ENCODE measurements at regions not wholly inside any gene's neighbourhood (a gene's known extent, or its start where the extent isn't known, plus 50 kb on each side); places are given as distances from the start of the nearest gene placed in this dataset.

DNA sequence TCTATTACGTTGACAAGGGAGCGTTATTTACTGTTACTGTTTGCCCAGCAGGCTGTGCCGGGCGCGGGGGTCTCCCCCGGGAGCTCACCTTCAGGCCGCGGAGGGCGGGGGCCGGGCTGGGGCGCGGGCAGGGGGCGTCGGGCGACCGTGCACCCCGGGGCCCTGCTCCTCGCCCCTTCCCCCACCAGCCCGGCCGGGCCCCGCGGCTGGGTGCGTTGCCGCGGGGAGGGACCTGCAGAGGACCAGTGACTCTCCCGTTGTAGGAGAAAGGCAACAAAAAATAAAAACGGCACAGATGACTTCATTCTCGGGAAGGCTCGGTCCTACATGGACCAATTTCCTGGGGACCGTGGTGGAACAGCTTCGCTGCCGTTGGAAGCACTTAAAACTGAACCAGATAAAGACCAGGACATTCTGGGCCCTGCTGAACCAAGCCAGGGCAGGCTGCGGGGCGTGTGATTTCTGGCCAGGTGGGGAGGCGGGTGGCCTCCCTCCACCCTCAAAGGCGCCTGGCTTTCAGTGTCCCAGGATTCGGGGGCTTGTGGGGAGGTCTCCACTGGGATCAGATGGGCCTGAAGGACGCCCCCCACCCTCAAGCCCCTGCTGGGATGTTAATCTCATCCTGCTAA is 57.4 kb downstream of the IGLL1 start:
- DNase-seq: no peak

DNA sequence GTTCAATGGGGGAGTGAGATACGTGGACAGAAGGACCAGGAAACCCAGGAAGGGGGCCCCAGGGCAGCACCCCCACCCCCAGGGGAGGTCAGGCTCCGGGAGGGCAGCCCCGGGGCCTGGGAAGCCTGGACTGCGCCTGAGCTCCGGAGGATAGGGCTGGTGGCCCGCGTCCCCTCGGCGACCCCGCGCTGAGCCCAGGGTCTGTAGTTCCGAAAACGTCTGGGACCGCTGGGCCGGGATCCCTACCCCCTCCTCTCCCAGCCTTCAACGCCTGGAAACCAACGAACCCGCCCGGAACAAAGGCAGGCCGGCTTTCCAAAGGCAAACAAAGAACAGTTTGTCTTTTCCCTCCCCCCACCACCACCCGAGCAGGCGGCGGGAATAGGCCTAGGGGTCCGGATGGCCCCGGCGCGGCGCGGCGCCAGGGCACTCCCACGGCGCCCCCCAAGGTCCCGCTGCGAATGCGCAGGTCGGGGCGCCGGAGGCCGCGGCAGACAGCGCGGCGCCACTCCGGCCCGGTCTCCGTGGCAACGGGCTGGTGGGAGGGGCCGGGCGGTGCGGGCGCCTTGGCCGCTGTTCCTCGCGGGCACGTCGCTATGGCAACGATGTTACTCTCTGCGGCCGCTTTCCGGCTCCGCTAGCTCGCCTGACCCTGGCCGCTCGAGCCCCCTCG is 58.5 kb downstream of the IGLL1 start:
- peak; percentile 95 for DNase-seq

DNA sequence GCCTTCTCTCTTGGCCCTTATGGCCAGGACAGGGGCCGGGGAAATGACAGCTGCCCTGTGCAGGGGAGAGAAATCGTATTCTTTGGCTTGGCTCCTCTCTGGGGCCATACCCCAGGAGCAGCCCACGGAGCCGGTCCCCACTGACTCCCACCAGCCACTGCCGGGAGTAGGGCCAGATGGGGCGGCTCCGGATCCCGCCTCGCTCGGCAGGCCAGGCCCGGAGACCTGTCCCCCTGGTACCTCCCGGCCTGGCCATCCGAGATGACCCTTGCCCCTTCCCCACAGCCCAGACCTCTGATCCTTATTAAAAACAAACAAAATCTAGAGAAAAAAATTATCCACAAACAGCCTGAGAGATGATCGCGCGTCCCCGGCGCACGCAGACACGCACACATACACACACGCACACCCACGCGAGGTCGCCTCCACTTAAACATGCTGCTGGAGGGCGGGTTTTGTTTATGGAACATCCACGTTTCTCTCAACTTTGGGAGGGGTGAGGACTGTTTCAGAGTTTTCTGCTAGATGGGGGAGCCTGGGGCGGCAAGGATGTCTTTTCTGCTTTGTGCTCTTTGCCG is 59.1 kb downstream of the IGLL1 start:
- no peak for DNase-seq

DNA sequence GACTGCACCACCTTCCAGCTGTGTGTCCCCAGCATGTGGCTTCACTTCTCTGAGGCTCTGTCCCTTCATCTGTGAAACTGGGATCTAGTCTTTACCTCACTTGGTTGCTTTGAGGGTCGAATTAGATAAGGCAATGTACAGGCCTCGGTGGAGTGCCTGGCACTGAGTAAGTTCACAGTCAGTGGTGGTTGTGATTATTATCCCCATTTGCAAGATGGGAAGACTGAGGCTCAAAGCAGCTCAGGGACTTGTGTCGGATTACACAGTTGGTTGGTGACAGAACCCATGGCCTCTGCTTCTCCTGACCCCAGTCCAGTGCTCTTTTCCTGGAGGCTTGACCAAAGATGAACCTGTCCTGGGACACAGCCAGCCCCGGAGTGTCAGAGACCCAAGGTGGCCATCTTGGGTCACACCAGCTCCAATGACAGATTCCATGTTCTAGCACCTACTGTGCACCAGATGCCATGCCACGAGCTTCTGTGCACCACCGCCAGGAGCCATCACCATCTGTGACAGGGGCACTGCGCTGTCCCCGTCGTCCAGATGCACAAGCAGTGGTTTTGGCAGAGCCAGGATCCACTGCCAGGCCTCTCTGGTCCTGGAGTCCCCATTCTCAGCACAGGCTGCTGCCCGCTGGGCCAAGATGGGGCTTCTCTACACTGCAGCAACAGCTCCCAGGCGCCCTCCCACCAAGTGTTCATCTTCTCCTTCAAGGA is 60.5 kb downstream of the IGLL1 start:
- DNase-seq: no peak

DNA sequence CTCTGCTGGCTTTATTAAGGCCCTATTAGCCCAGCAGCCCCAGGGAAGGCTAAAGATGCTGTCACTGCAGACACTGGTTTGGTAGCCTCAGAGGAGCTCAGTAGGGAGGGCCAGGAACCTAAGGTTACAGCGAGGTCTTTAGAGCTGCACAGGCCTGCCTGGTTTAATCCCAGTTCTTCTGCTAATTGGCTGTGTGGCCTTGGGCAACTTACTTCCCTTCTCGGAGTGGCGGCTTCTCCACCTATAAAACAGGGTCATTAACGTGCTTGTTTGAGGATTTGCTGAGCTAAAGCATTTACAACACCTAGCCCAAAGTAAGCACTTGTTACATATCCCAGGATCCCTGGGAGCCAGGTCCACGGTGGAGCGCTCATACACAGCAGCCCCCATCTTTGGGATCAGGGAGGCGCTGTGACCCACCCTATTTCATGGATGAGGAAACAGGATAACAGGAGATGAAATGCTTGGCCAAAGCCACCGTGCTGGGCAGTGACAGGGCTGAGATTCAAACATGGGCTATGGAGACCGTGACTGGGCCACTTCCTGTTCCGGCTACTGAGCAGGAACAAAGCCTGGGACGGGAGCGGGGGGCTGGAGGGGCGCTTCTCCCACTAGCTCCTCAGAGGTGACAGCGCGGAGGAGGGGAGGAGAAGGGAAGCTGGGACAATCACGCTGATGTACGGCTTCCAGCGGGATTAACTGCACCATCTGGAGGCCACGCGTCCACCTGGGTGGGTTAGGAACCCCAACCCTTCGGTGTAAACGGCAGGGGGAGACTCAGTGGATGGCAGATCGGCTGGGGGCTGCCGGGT is 61.5 kb downstream of the IGLL1 start:
- DNase-seq: no peak

DNA sequence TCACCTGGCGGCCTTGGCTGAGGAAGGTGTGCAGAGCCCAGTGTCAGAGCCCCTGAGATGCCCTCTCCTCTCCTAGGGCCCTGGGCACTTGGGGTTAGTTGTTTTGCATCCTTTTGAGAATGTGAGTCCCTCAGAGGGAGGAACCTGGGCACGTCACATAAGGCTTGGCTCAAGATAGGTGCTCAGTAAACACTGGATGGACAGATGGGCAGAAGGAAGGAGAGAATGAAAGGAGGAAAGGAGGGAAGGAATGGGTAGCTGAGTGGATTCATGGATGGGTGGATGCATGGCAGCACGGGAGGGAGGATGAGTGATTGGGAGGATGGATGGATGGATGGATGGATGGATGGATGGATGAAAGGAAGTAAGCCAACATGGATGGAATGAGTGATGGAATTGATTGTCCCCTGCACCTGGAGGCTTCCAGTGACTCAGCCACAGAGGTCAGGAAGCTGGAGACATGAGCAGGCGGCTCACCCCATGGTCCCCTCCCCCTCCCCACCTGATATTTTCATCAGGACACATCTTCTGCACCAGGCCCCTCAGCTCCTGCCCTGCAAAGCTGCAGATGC is 62.2 kb downstream of the IGLL1 start:
- DNase-seq: no peak

DNA sequence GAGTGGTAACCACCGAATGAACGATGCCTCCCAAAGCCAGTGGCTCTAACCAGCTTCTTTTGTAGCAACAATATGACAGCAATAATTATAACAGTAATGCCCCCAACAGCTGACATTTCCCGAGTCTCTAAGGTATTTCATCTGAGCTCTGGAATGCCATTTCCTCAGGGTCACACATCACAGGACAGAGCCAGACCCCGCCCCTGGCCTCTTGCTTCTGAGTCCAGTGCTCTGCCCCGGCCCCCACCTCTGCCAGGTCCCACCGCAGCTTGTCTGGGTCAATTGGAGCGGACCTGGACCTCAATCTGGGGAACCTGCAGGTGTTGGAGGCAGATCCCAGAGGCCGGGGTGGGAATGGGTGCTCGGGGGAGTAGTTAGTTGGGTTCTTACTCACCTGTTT is 63.8 kb downstream of the IGLL1 start:
- no peak for DNase-seq

DNA sequence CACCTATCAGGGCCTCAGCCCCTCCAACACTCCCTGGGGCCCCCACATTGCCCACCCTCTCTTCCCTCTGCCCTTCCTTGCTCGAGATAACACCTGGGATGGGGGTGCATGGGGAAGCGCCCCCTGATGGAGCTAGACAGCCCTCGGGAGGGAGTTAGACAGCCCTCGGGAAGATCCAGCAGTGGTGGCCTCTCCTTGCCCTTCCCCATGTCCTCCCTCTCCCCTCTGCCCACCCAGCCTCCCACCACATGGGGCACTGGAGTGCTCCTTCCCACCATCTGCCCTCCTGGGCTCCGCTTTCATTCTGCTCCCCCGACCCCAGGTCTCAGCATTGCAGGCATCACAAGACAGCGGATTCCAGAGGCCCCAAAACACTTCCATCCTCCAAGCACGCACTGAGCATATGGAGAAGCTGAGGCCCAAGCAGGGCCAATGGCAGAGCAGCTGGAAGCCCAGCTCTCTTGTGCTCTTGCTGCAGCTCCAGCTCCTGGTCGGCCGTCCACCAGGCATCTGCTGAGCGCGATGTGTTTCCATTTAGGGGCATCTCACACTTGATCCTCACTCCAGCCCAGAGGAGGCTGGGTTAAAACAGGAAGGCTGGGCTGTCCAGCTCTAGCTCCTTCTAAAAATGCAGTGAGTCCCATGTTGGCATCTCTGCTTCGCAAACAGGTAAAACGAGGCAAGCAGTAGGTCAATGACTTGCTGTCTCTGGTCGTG is 65.6 kb downstream of the IGLL1 start:
- no peak for DNase-seq

DNA sequence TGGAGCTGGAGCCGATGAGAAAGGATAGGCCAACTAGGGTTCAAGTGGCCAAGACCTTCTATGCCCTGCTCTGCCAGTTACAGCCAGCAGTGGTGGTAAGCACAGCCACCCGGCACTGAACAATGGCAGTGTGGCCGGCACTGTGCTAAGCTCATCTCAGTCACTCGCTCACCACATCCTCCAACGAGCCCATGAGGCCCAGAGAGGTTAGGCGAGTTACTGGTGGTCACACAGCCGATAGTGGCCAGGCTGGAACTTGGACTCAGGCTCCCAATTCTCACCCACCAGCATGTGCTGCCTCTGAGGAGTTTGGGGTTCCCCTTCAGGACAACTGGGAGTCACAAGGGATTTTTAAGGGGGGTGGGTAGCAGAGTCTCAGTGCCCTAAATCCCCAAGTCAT is 66.4 kb downstream of the IGLL1 start:
- DNase-seq: no peak

DNA sequence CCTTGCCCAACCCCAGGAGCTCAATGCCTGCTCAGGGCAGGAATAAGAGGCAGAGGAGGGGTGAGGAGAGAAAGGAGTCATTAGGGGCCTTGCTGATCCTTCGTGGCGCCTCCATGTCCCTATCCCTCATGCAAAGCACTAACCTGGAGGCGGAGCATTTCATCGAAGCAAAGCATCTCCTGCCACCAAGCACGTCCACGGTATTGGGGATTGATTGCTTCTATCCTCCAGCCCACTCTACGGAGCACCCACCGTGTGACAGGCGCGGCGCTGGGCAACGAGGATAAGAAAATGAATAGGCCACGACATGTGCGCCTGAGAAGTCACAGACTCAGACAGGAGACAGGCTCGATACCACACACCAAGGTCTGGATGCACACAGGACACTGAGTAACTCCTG is 67.0 kb downstream of the IGLL1 start:
- DNase-seq: no peak

DNA sequence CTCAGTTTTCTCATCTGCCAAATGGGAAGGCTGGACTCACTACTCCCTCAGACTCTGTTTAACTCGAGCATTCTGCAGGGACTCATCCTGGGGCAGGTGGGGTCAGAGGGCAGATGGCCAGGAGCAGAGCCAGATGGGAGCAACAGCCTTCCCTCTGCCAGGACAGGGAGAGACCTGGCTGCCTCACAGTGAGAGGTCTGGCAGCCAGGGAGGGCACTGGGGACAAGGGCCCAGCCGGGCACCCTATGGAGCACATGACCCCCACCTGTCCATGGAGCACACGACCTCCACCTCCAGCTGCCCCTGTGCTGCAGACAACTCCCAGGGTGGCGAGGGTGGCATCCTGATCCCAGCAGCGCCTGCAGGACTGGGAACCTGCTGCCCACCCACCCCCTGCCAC is 67.4 kb downstream of the IGLL1 start:
- DNase-seq: no peak

DNA sequence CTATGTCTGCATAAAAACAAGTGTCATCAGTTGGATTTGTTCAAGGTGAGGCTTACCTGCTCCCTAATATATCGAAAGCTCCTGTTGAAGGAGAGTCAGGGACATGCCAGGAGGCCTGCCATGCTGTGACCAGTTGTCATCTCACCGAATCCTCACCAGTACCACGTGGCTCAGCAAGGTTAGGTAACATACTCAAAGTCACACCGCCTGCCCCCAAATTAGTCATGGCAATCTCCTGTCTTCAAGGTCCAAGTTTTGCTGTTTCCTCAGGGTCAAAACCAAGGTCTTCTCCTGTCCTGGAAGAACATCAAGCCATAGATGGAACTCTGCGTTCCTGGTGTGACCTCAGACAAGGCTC is 67.8 kb downstream of the IGLL1 start:
- DNase-seq: no peak

DNA sequence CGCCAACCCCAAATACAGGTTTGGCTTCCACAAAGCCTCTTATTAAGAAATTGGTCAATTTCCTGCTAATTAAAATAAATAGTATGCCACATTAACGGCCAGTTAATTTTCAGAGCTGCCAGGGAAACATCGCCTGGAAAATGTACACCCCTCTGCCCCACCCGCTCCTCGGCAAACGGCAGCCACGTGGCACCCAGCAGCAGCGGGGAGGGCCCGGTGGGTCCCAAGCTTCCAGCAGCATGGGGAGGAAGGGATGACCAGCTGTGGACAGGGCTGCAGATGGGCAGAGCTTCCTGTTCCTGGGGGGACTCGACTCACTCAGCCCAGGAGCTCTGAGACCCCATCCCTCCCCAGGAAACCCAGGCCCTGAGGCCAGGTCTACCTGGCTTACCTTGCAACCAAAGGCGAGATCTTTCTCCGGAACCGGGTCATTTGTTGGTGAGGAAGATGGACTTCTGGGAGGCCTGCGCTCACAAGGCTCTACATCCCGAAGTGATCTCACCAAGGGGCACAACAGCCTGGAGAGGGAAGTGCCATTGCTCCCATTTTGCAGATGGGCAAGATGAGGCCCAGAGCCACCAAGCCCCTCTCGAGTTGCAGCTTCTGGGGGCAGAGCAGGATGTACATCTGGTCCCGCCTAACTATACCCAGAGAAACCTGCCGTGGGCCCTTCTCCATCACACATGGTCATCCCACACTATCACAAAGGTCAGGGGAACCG is 68.3 kb downstream of the IGLL1 start:
- no peak for DNase-seq

DNA sequence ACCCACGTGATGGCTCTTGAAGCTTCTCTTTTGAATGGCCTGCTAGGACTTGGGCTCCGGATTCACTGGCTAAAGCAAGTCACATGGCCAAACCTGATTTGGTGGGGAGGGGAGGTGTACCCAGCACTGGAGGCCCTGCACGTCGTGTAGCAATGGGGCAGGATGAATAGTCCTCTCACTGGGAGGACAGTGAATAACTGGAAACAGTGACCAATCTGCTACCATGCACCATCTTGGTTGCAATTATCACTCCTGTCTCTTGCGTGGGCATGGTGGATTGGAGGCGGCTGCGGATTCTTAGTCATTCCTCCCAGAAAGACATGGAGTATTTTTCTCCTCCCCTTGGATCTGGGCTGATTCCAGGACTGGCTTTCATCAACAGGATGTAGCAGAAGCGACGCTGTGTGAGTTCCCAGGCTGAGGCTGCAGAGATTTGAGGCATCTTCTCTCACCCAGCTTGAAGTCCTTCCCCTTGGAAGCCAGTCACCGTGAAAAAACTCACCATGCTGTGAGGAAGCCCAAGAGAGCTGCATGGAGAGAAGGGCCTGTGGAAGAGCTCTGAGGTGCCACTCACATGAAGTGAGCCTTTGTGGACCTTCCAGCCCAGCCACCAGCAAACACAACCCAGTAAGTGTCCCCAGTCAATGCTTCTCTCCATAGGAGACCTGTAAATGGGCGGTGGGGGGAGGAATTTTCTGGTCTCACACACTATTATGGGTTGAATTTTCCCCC is 70.4 kb downstream of the IGLL1 start:
- no peak for DNase-seq

DNA sequence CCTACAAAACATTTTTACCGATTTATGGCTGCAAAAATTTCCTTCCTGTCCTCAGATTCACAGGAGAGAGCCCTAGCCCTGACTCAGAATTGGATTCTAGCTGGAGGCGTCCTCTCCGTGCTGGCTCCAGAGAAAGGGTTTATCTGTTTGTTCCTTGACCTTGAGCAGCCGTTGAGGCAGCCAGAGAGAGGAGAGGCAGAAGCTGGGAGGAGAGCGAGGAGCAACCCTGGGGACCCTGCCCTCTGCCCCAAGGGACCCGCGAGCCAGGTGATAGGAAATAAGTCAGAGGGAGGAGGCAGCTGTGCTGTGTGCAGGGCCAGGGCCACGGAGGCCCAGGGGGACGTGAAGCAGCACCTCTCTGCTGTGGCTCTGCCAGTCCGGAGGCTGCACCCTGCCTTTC is 75.6 kb downstream of the IGLL1 start:
- no peak for DNase-seq

DNA sequence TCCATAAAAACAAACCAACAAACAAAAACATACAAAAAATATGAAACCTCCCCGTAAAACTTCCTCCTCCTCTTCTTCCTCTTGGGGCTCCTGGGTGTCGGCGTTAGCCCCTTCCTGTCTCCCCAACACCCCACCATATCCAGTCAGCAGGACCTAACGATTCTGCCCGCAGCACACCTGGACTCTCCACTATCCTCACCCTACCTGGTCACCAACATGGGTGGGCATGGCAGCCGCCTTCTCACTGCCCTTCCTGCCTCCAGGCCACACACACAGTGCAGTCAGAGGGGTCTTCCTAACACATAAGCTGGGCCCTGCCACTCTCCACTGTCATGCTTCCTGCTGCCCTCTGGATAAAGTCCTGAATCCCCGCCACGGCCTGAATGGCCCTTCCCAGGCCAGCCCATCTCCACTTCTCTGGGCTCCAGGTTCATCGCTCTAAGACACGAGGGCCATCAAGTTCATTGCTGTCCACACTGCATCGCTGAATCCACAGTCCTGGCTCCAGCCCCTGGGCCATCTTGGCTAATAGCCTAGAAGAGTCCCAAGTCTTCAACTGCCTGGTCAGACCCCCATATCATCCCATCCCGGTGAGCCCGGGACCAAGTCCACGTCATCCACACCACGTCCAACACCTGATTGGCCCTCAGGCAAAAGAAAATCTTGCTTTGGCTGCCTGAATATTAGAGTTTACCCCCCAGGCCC is 76.2 kb downstream of the IGLL1 start:
- DNase-seq: no peak

DNA sequence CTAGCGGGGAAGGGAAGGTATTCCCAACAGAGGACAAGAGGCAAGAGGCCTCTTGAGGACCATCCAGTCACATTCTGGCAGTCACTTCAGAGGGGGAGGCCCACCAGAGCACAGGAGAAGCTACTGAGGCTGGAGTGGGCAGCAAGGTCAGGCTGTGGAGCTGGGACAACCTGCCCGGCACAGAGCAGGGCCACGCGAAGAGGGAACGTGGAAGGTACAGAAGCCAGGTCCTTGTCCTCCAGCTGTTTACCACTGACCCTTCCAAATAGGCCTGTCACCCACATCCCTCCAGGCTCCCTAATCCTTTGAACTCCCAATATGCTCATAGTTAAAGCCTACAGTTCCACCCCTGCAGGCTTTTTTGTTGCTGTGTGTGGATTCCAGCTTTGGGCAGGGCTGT is 76.9 kb downstream of the IGLL1 start:
- DNase-seq: no peak

DNA sequence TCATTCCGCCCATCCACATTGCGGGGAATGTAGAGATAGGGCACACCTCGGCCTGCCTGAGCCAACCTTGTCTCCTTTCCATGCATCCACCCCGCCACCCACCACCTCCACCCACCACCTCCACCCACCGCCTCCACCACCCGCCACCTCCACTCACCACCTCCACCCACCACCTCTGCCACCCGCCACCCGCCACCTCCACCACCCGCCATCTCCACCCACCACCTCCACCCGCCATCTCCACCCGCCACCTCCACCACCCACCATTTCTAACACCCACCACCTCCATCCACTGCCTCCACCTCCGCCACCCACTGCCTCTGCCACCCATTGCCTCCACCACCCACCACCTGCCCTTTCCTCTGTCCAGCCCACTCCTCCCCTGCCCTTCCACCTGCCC is 78.4 kb downstream of the IGLL1 start:
- DNase-seq: no peak

DNA sequence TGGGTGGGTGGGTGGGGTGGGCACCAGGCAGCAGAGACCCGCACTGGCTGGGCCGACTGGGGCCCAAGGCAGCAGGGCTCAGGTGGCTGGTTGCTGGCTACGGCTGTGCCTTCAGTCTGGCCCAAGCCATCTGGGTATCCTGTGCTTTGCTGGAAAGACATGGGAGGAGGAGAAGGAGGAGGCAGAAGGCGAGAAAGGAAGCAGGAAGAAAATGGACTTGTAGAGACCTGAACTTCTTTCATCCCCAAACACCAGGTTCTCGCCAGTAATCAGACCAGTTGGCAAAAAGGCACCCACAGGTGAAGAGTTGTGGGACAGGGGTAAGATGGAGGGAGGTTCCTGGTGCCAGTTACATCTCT is 78.8 kb downstream of the IGLL1 start:
- no peak for DNase-seq
